ENCODE measurements at regions not wholly inside any gene's neighbourhood (a gene's known extent, or its start where the extent isn't known, plus 50 kb on each side); places are given as distances from the start of the nearest gene placed in this dataset.

GRCh38 chr3:194082743-194083636 is 53.0 kb upstream of the HES1 start:
- no peak for TF ChIP-seq POLR2A (IDR thresholded peaks at IDR 0.05)
- TF ChIP-seq CTCF (IDR thresholded peaks at IDR 0.05) = no peak

Measured in prostate gland (tissue), 2 donors.